ENCODE measurements at regions not wholly inside any gene's neighbourhood (a gene's known extent, or its start where the extent isn't known, plus 50 kb on each side); places are given as distances from the start of the nearest gene placed in this dataset.

DNA sequence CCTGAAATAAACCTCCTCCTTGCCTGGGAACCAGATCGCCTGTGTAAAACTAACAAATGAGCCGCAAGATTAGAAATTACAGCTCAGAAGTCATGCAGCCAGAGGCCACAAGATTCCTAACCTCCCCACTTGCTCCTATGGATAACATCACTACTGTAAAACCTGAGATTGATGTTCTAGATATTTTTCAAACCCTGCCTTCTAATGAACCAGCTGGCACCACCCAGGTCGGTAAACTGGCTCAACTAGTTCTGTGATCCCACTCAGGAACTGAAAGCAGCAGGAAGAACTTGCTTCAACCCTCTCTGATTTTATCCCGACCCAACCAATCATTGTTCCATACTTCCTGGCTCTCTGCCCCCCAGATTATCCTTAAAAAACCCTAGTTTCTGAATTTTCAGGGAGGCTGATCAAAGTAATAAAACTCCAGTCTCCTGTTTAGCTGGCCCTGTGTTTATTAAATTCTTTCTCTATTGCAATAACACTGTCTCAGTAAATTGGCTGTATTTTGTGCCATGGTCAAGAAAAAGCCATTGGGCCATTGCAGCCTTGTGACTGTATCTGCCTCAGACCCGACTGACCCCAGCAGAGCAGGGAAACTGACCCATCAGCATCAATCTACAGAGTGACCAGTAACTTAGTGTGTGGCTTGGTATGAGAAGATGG lies 98.9 kb downstream of the RPLP1 start:
- Histone ChIP-seq H3K14ac (replicated peaks; ENCODE audit: low read depth, low read length) (no peak overlapping the region), H2AK5ac (ENCODE audit: low read depth, low read length) (no peak overlapping the region), H3K56ac (ENCODE audit: extremely low read depth, insufficient read depth, low read length) (no peak overlapping the region), H3K4me1 (ENCODE audit: control insufficient read depth, insufficient read depth, low read length) (peaks cover 4% of the 10 kb centered on the region; the same call in 1 of the 2 replicates), H3K9me1 (ENCODE audit: insufficient read depth, low read length) (no peaks in the 10 kb centered on the region), H3K27me3 (ENCODE audit: control insufficient read depth, insufficient read depth, low read length) (peaks cover 37% of the 10 kb centered on the region), H3K4ac (ENCODE audit: low read depth, low read length) (no peak overlapping the region), H4K91ac (ENCODE audit: insufficient read depth, low read depth, low read length) (no peak overlapping the region), H3K23ac (ENCODE audit: low read depth, low read length) (no peak overlapping the region), H3K4me3 (ENCODE audit: insufficient read depth, low read depth, low read length) (no peak overlapping the region), H3K4me2 (ENCODE audit: low read depth, low read length) (no peak overlapping the region), H3K36me3 (ENCODE audit: control insufficient read depth, insufficient read depth, low read length) (no peaks in the 10 kb centered on the region), H4K5ac (ENCODE audit: low read depth, low read length) (no peak overlapping the region), H3K9ac (ENCODE audit: low read depth, low read length) (no peak overlapping the region), H2BK15ac (ENCODE audit: low read depth, low read length) (no peak overlapping the region), H3K79me1 (ENCODE audit: low read depth in 1 of 2, low read length in 2 of 2) (no peaks in the 10 kb centered on the region), H3K18ac (ENCODE audit: low read depth, low read length) (no peak overlapping the region), H3K27ac (ENCODE audit: insufficient read depth, low read length) (no peak overlapping the region), H2BK20ac (ENCODE audit: low read depth, low read length) (no peak overlapping the region), H3K9me3 (ENCODE audit: control insufficient read depth, insufficient read depth, low read length) (peaks cover 22% of the 10 kb centered on the region), H2BK5ac (ENCODE audit: low read depth, low read length, poor library complexity, severe bottlenecking) (no peak overlapping the region), H4K20me1 (ENCODE audit: insufficient read depth, low read length) (no peaks in the 10 kb centered on the region), H2AK9ac (replicated peaks; ENCODE audit: low read depth, low read length, poor library complexity) (no peak overlapping the region), H2BK120ac (ENCODE audit: low read depth, low read length) (no peak overlapping the region), H2AFZ (replicated peaks; ENCODE audit: low read length, poor library complexity) (no peak overlapping the region), H4K8ac (ENCODE audit: low read depth in 2 of 2, low read length in 2 of 2) (no peak overlapping the region)
- dilution Hi-C loops (cut with HindIII; ENCODE audit: low sequenced_read_pairs, unreplicated experiment) (no loop called here), intact Hi-C loops (cut with micrococcal nuclease) (no loop called here), in situ Hi-C loops (cut with MboI; ENCODE audit: low sequenced_read_pairs) (no loop called here)
- no TSS peak for BruUV-seq (replicated peaks)
- ChIA-PET CTCF (no interaction called here), POLR2A (ENCODE audit: unreplicated experiment) (interaction anchor here (0.6 kb wide), 1 partner anchor 71 kb away, joined by 4 read pairs; no protein-coding TSS in a partner anchor)
- TF ChIP-seq, protein P1, sequence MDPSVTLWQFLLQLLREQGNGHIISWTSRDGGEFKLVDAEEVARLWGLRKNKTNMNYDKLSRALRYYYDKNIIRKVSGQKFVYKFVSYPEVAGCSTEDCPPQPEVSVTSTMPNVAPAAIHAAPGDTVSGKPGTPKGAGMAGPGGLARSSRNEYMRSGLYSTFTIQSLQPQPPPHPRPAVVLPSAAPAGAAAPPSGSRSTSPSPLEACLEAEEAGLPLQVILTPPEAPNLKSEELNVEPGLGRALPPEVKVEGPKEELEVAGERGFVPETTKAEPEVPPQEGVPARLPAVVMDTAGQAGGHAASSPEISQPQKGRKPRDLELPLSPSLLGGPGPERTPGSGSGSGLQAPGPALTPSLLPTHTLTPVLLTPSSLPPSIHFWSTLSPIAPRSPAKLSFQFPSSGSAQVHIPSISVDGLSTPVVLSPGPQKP (IDR thresholded peaks at IDR 0.05; ENCODE audit: borderline replicate concordance, low read depth, low read length): no peak
- TF ChIP-seq BHLHE40 (IDR thresholded peaks at IDR 0.05; ENCODE audit: low read depth, low read length) (no peak), POLR2A (IDR thresholded peaks at IDR 0.05; ENCODE audit: low read depth, low read length) (no peak), NFE2L2 (IDR thresholded peaks at IDR 0.05; ENCODE audit: low read depth, low read length) (no peak), CHD1 (IDR thresholded peaks at IDR 0.05; ENCODE audit: low read depth, low read length) (no peak), CEBPB (IDR thresholded peaks at IDR 0.05; ENCODE audit: low read depth, low read length) (no peak), RCOR1 (IDR thresholded peaks at IDR 0.05; ENCODE audit: insufficient replicate concordance, low read length) (no peak), FOS (IDR thresholded peaks at IDR 0.05; ENCODE audit: low read depth, low read length) (no peak), RFX5 (IDR thresholded peaks at IDR 0.05; ENCODE audit: low read depth, low read length) (no peak), SMC3 (IDR thresholded peaks at IDR 0.05; ENCODE audit: low read depth, low read length) (no peak), RAD21 (IDR thresholded peaks at IDR 0.05; ENCODE audit: low read length) (no peak), MXI1 (IDR thresholded peaks at IDR 0.05; ENCODE audit: borderline replicate concordance, low read depth, low read length) (no peak), MAZ (IDR thresholded peaks at IDR 0.05; ENCODE audit: borderline replicate concordance, low read depth, low read length) (no peak), MAFK (IDR thresholded peaks at IDR 0.05; ENCODE audit: low read depth, low read length) (no peak)
- TF ChIP-seq, protein P2, sequence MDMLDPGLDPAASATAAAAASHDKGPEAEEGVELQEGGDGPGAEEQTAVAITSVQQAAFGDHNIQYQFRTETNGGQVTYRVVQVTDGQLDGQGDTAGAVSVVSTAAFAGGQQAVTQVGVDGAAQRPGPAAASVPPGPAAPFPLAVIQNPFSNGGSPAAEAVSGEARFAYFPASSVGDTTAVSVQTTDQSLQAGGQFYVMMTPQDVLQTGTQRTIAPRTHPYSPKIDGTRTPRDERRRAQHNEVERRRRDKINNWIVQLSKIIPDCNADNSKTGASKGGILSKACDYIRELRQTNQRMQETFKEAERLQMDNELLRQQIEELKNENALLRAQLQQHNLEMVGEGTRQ (IDR thresholded peaks at IDR 0.05; ENCODE audit: low read depth, low read length): no peak
- TF ChIP-seq, protein P3, sequence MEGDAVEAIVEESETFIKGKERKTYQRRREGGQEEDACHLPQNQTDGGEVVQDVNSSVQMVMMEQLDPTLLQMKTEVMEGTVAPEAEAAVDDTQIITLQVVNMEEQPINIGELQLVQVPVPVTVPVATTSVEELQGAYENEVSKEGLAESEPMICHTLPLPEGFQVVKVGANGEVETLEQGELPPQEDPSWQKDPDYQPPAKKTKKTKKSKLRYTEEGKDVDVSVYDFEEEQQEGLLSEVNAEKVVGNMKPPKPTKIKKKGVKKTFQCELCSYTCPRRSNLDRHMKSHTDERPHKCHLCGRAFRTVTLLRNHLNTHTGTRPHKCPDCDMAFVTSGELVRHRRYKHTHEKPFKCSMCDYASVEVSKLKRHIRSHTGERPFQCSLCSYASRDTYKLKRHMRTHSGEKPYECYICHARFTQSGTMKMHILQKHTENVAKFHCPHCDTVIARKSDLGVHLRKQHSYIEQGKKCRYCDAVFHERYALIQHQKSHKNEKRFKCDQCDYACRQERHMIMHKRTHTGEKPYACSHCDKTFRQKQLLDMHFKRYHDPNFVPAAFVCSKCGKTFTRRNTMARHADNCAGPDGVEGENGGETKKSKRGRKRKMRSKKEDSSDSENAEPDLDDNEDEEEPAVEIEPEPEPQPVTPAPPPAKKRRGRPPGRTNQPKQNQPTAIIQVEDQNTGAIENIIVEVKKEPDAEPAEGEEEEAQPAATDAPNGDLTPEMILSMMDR (conservative IDR thresholded peaks at IDR 0.05; ENCODE audit: low read depth, low read length): no peak
- 60% methylated on average over 1 of the region's 5 CpGs; no CpG with 5 or more reads in 1 of the 2 experiments for WGBS, 2 experiments (ENCODE audit: extremely low coverage in 2 of 2, insufficient read length in 1 of 2)
- DNase-seq: no peak
- no peak for ATAC-seq (ENCODE audit: low read depth)
